Smooth muscle cell (in vitro differentiated cells): ENCODE measurements at regions not wholly inside any gene's neighbourhood (a gene's known extent, or its start where the extent isn't known, plus 50 kb on each side); places are given as distances from the start of the nearest gene placed in this dataset.

ENCODE experiments used
- DNase-seq: peaks from one replicate; lab custom pipeline; 2025; ENCODE audit not compliant: unreplicated experiment; lab: John Stamatoyannopoulos, UW
- H2AFZ ChIP-seq: fragments of 200-600 bp; sonication (generic); 2 replicates; pipeline ENCODE4 v1.6.0; 2016; ENCODE audit warnings: antibody characterized with exemption, low read depth, mild to moderate bottlenecking
- H3F3A ChIP-seq: fragments of 200-600 bp; sonication (generic); 2 replicates; pipeline ENCODE4 v1.6.0; 2017; ENCODE audit warnings: antibody characterized with exemption, low read depth
- H3K27ac ChIP-seq: fragments of 200-600 bp; sonication (generic); 2 replicates; pipeline ENCODE4 v1.5.1; 2016; ENCODE audit warnings: low read depth, mild to moderate bottlenecking
- H3K27me3 ChIP-seq: fragments of 200-600 bp; sonication (generic); 2 replicates; pipeline ENCODE4 v1.6.1; 2016; ENCODE audit warnings: low read depth, mild to moderate bottlenecking
- H3K36me3 ChIP-seq: fragments of 200-600 bp; sonication (generic); 2 replicates; pipeline ENCODE4 v1.5.1; 2016; ENCODE audit warnings: low read depth
- H3K4me1 ChIP-seq: fragments of 200-600 bp; sonication (generic); 2 replicates; pipeline ENCODE4 v1.5.1; 2016; ENCODE audit warnings: low read depth
- H3K4me2 ChIP-seq: fragments of 200-600 bp; sonication (generic); 2 replicates; pipeline ENCODE4 v1.6.0; 2016; ENCODE audit warnings: mild to moderate bottlenecking
- H3K4me3 ChIP-seq: fragments of 200-600 bp; sonication (generic); 2 replicates; pipeline ENCODE4 v1.5.1; 2016; ENCODE audit warnings: mild to moderate bottlenecking
- H3K79me2 ChIP-seq: fragments of 200-600 bp; sonication (generic); 2 replicates; pipeline ENCODE4 v1.6.0; 2016; ENCODE audit warnings: low read depth, mild to moderate bottlenecking
- H3K9ac ChIP-seq: fragments of 200-600 bp; sonication (generic); 2 replicates; pipeline ENCODE4 v1.6.0; 2016; ENCODE audit warnings: low read depth
- H3K9me3 ChIP-seq: fragments of 200-600 bp; sonication (generic); replicated peaks from 2 replicates; pipeline ENCODE4 v1.5.1; 2016; ENCODE audit warnings: low read depth
- H4K20me1 ChIP-seq: fragments of 200-600 bp; sonication (generic); 2 replicates; pipeline ENCODE4 v1.6.0; 2016; ENCODE audit warnings: low read depth
- WGBS: methylation state at CpG from one replicate; pipeline ENCODE4 v1.1.7; 2016; ENCODE audit warnings: low lambda C conversion rate; 5-methylcytosine and 5-hydroxymethylcytosine counted together
- TF ChIP-seq, protein P1 (sequence below): fragments of 200-600 bp; sonication (generic); IDR thresholded peaks from 2 replicates; pipeline ENCODE4 v1.5.1; 2017; ENCODE audit warnings: borderline replicate concordance, mild to moderate bottlenecking, antibody characterized with exemption; ENCODE audit not compliant: insufficient read depth, poor library complexity, severe bottlenecking

DNA sequence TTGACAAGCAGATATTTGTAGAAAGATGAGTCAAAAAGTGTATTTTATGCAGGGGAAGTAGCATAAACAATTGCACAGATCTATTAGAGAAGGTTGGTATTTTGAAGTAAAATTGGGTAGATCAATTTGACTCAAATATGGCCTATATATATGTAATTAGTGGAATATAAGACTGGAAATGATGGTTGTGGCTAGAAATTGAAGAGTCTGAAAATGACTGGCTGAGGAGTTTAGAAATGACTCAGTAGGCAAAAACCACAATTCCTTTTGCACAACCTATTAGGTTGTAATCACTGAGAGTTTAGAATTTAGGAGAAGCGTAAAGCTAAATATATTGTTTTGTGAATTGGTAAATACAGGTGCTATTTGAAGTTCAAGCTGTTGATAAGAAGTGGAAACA lies 622.6 kb upstream of the PCDH20 start:
- Histone ChIP-seq H4K20me1 (no peaks in the 10 kb centered on the region), H3K79me2 (no peaks in the 10 kb centered on the region), H2AFZ (no peak overlapping the region), H3K27me3 (no peaks in the 10 kb centered on the region), H3K9ac (no peak overlapping the region), H3K4me2 (no peak overlapping the region), H3K27ac (no peak overlapping the region), H3K4me3 (no peak overlapping the region), H3F3A (no peaks in the 10 kb centered on the region), H3K36me3 (no peaks in the 10 kb centered on the region), H3K4me1 (no peaks in the 10 kb centered on the region), H3K9me3 (no peaks in the 10 kb centered on the region)
- TF ChIP-seq, protein P1, sequence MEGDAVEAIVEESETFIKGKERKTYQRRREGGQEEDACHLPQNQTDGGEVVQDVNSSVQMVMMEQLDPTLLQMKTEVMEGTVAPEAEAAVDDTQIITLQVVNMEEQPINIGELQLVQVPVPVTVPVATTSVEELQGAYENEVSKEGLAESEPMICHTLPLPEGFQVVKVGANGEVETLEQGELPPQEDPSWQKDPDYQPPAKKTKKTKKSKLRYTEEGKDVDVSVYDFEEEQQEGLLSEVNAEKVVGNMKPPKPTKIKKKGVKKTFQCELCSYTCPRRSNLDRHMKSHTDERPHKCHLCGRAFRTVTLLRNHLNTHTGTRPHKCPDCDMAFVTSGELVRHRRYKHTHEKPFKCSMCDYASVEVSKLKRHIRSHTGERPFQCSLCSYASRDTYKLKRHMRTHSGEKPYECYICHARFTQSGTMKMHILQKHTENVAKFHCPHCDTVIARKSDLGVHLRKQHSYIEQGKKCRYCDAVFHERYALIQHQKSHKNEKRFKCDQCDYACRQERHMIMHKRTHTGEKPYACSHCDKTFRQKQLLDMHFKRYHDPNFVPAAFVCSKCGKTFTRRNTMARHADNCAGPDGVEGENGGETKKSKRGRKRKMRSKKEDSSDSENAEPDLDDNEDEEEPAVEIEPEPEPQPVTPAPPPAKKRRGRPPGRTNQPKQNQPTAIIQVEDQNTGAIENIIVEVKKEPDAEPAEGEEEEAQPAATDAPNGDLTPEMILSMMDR = no peak
- no peak for DNase-seq
- 87% methylated on average over 1 of the region's 1 CpG for WGBS

GRCh38 chr13:62035981-62036380 lies 620.3 kb upstream of the PCDH20 start:
- TF ChIP-seq, protein P1 = no peak
- Histone ChIP-seq H3K4me1 (no peaks in the 10 kb centered on the region), H4K20me1 (no peaks in the 10 kb centered on the region), H3K4me2 (no peak overlapping the region), H3F3A (no peaks in the 10 kb centered on the region), H3K4me3 (no peak overlapping the region), H3K27ac (no peak overlapping the region), H2AFZ (no peak overlapping the region), H3K9ac (no peak overlapping the region), H3K9me3 (no peaks in the 10 kb centered on the region), H3K79me2 (no peaks in the 10 kb centered on the region), H3K36me3 (no peaks in the 10 kb centered on the region), H3K27me3 (no peaks in the 10 kb centered on the region)
- WGBS = 70% methylated on average over 2 of the region's 2 CpGs
- DNase-seq = no peak

DNA sequence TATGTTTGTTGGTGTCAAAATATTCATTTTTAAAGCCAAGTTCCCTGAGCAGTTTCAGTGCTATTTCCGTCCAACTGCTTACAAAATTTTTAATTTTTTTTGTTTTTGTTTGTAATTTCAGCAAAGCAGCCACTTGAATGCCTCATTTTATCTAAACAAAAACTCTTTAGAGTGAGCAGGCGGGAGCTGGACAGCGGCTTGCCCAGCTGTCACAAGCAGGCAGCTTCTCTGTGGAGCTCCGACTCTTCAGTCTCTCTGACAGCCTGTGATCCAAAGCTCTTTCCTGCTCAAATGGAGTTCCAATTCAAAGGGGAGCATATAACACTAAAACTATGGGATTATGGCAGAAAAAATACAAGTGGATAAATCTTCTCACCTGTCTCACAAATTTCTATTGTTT lies 618.3 kb upstream of the PCDH20 start:
- Histone ChIP-seq H3K4me3 (no peak overlapping the region), H3K36me3 (no peaks in the 10 kb centered on the region), H4K20me1 (no peaks in the 10 kb centered on the region), H3K4me2 (no peak overlapping the region), H2AFZ (no peak overlapping the region), H3K9ac (no peak overlapping the region), H3K27me3 (no peaks in the 10 kb centered on the region), H3K9me3 (no peaks in the 10 kb centered on the region), H3K79me2 (no peaks in the 10 kb centered on the region), H3K4me1 (no peaks in the 10 kb centered on the region), H3K27ac (no peak overlapping the region), H3F3A (no peaks in the 10 kb centered on the region)
- no peak for DNase-seq
- TF ChIP-seq, protein P1 = no peak
- 77% methylated on average over 4 of the region's 4 CpGs for WGBS

GRCh38 chr13:62022369-62022768 lies 606.7 kb upstream of the PCDH20 start:
- H3K27ac ChIP-seq = no peak overlapping the region
- no peaks in the 10 kb centered on the region for H3K9me3 ChIP-seq
- TF ChIP-seq, protein P1 = no peak
- H3K9ac ChIP-seq = no peak overlapping the region
- no peak overlapping the region for H3K4me2 ChIP-seq
- no peak for DNase-seq
- no peaks in the 10 kb centered on the region for H3K27me3 ChIP-seq
- H3K36me3 ChIP-seq = no peaks in the 10 kb centered on the region
- no peaks in the 10 kb centered on the region for H3K4me1 ChIP-seq
- H4K20me1 ChIP-seq = no peaks in the 10 kb centered on the region
- no peak overlapping the region for H2AFZ ChIP-seq
- WGBS = 83% methylated on average over 1 of the region's 1 CpG
- no peak overlapping the region for H3K4me3 ChIP-seq
- H3F3A ChIP-seq = no peaks in the 10 kb centered on the region
- no peaks in the 10 kb centered on the region for H3K79me2 ChIP-seq
